Epithelial cell of prostate (primary cell): ENCODE measurements at regions not wholly inside any gene's neighbourhood (a gene's known extent, or its start where the extent isn't known, plus 50 kb on each side); places are given as distances from the start of the nearest gene placed in this dataset.
"Not testable (repeated sequence)": the region's sequence is repeated elsewhere in the genome, so short reads cannot be mapped to it uniquely, and the experiment has no call there.

ENCODE experiments used
- DNase-seq: peaks from one replicate; pipeline ENCODE4 v3.0.0-alpha.2; 2011; ENCODE audit warnings: low read depth, low spot score
- H3K27ac ChIP-seq: fragments of 450-650 bp; 2 replicates; pipeline ENCODE4 v1.5.1; 2017; ENCODE audit warnings: mild to moderate bottlenecking

- H3K27ac ChIP-seq, result no peak overlapping the region
- no peak for DNase-seq
Measured at GRCh38 chr4:60962286-60962685, 237.8 kb upstream of the ADGRL3 start.

- H3K27ac ChIP-seq, result no peak overlapping the region
- DNase-seq, result no peak
Measured at GRCh38 chr4:60981534-60981933, 218.6 kb upstream of the ADGRL3 start.

- no peak overlapping the region for H3K27ac ChIP-seq
- no peak for DNase-seq
Measured at GRCh38 chr4:60989141-60989540, 211.0 kb upstream of the ADGRL3 start.

- H3K27ac ChIP-seq, result no peak overlapping the region
- DNase-seq, result peak; percentile 61
Measured at GRCh38 chr4:60992037-60992436, 208.1 kb upstream of the ADGRL3 start.

- no peak for DNase-seq
- no peak overlapping the region for H3K27ac ChIP-seq
Measured at GRCh38 chr4:61003301-61003700, 196.8 kb upstream of the ADGRL3 start.

- DNase-seq, result no peak
- H3K27ac ChIP-seq, result no peak overlapping the region
Measured at GRCh38 chr4:61004651-61005170, 195.4 kb upstream of the ADGRL3 start.

- DNase-seq, result no peak
- H3K27ac ChIP-seq, result no peak overlapping the region
Measured at GRCh38 chr4:61011051-61011450, 189.1 kb upstream of the ADGRL3 start.

GRCh38 chr4:61011936-61012335 lies 188.2 kb upstream of the ADGRL3 start:
- not testable (repeated sequence) for H3K27ac ChIP-seq, DNase-seq

GRCh38 chr4:61024610-61025009 lies 175.5 kb upstream of the ADGRL3 start:
- DNase-seq, result no peak
- no peak overlapping the region for H3K27ac ChIP-seq

GRCh38 chr4:61027939-61028338 lies 172.2 kb upstream of the ADGRL3 start:
- DNase-seq, result no peak
- H3K27ac ChIP-seq, result no peak overlapping the region

- DNase-seq, result no peak
Measured at GRCh38 chr4:61036071-61036684, 163.9 kb upstream of the ADGRL3 start.

GRCh38 chr4:61041527-61041926 lies 158.6 kb upstream of the ADGRL3 start:
- DNase-seq, result no peak
- no peak overlapping the region for H3K27ac ChIP-seq

More at GRCh38 chr4:61036071-61036684, 163.9 kb upstream of the ADGRL3 start:
- no peak overlapping the region for H3K27ac ChIP-seq

- H3K27ac ChIP-seq, result no peak overlapping the region
Measured at GRCh38 chr4:61044837-61045236, 155.3 kb upstream of the ADGRL3 start.

GRCh38 chr4:61049018-61049417 lies 151.1 kb upstream of the ADGRL3 start:
- H3K27ac ChIP-seq, result no peak overlapping the region
- DNase-seq, result no peak

More at GRCh38 chr4:61044837-61045236, 155.3 kb upstream of the ADGRL3 start:
- no peak for DNase-seq

- DNase-seq, result no peak
- H3K27ac ChIP-seq, result no peak overlapping the region
Measured at GRCh38 chr4:61067381-61067780, 132.7 kb upstream of the ADGRL3 start.

- no peak for DNase-seq
- H3K27ac ChIP-seq, result no peak overlapping the region
Measured at GRCh38 chr4:61068060-61068459, 132.1 kb upstream of the ADGRL3 start.

- H3K27ac ChIP-seq, result no peak overlapping the region
- no peak for DNase-seq
Measured at GRCh38 chr4:61068745-61069144, 131.4 kb upstream of the ADGRL3 start.

- no peak overlapping the region for H3K27ac ChIP-seq
- no peak for DNase-seq
Measured at GRCh38 chr4:61070269-61070668, 129.9 kb upstream of the ADGRL3 start.

GRCh38 chr4:61079427-61079826 lies 120.7 kb upstream of the ADGRL3 start:
- DNase-seq, result no peak
- no peak overlapping the region for H3K27ac ChIP-seq

- DNase-seq, result no peak
- no peak overlapping the region for H3K27ac ChIP-seq
Measured at GRCh38 chr4:61079976-61080375, 120.2 kb upstream of the ADGRL3 start.

GRCh38 chr4:61085534-61085933 lies 114.6 kb upstream of the ADGRL3 start:
- H3K27ac ChIP-seq, result no peak overlapping the region
- DNase-seq, result no peak

GRCh38 chr4:61086357-61086756 lies 113.8 kb upstream of the ADGRL3 start:
- no peak for DNase-seq

More at GRCh38 chr4:61086357-61086756, 113.8 kb upstream of the ADGRL3 start:
- no peak overlapping the region for H3K27ac ChIP-seq
